K562 (cell line): ENCODE measurements at regions not wholly inside any gene's neighbourhood (a gene's known extent, or its start where the extent isn't known, plus 50 kb on each side); places are given as distances from the start of the nearest gene placed in this dataset.

Experiments
- ATAC-seq: fragments of 200-7000 bp; cut with Tn5 transposase; 3 replicates; pipeline ENCODE4 v1.9.1; 2020; ENCODE audit warnings: moderate library complexity
- BruUV-seq: library from RNA; stranded (reverse); fragments of 400-500 nt; replicated peaks from 2 replicates; lab custom pipeline; 2021; lab: Mats Ljungman, UMichigan
- CTCF ChIA-PET: fragments of 300-600 bp; formaldehyde crosslinking; extraction: SDS; loops from one replicate; lab custom pipeline; 2021; ENCODE audit warnings: low intra/inter-chr PET ratio; lab: Yijun Ruan, JAX
- POLR2A ChIA-PET: fragments of 300-600, 350-650 bp; sonication (Branson Sonifier 250); formaldehyde crosslinking; extraction: SDS; loops from one replicate; lab custom pipeline; 2021; ENCODE audit warnings: antibody characterized with exemption, inconsistent platforms; lab: Yijun Ruan, JAX
- DNase-seq, 4 experiments: peaks; one replicate each; pipeline versions ENCODE4 v3.0.0 to v3.0.0-alpha.2; 2011 to 2018; ENCODE audit warnings: low spot score in 3 of 4, mixed read lengths in 3 of 4; ENCODE audit errors: extremely low read depth in 1 of 4
- FAIRE-seq: peaks from 2 replicates; lab custom pipeline; 2011; peaks lifted over from hg19 to GRCh38; lab: Jason Lieb, UNC
- H2AFZ ChIP-seq: 2 replicates; pipeline ENCODE4 v1.6.0; 2011; ENCODE audit warnings: low read depth, low read length, control low read depth, inconsistent platforms
- H3K27ac ChIP-seq: fragments of 200-600 bp; 3 replicates; pipeline ENCODE4 v1.8.0; 2011; ENCODE audit warnings: low read depth, mild to moderate bottlenecking, control low read depth, inconsistent platforms, low read length, moderate library complexity, mixed read lengths; ENCODE audit errors: extremely low read depth
- H3K27me3 ChIP-seq, 2 experiments: fragments of 300-600 bp in 1 of 2; 2 replicates in 1 of 2; 3 replicates in 1 of 2; pipeline versions ENCODE4 v1.6.0 to v1.8.0; 2011; ENCODE audit warnings: inconsistent platforms in 2 of 2, low read length in 2 of 2, mild to moderate bottlenecking in 1 of 2, mixed read lengths in 1 of 2, moderate library complexity in 1 of 2; ENCODE audit not compliant: control insufficient read depth in 2 of 2, insufficient read depth in 2 of 2
- H3K36me3 ChIP-seq: fragments of 300-600 bp; 3 replicates; pipeline ENCODE4 v1.8.0; 2011; ENCODE audit warnings: mild to moderate bottlenecking, low read length, inconsistent platforms; ENCODE audit not compliant: control insufficient read depth, insufficient read depth
- H3K4me1 ChIP-seq, 2 experiments: fragments of 200-600 bp in 1 of 2; replicated peaks in 1 of 2; 2 replicates in 1 of 2; 3 replicates in 1 of 2; pipeline versions ENCODE4 v1.5.1 to v1.8.0; 2011; ENCODE audit warnings: inconsistent platforms in 2 of 2, low read length in 2 of 2, mild to moderate bottlenecking in 1 of 2, mixed read lengths in 1 of 2, moderate library complexity in 1 of 2; ENCODE audit not compliant: control insufficient read depth in 2 of 2, insufficient read depth in 2 of 2
- H3K4me2 ChIP-seq: 2 replicates; pipeline ENCODE4 v1.6.1; 2011; ENCODE audit warnings: low read length, control low read depth, inconsistent platforms, mixed read lengths; ENCODE audit not compliant: insufficient read depth
- H3K4me3 ChIP-seq: fragments of 200-600 bp; sonication (generic), shearing (Covaris generic); 2 replicates; pipeline ENCODE4 v1.5.1; 2016; ENCODE audit warnings: control low read depth, inconsistent platforms
- H3K79me2 ChIP-seq: fragments of 200-600 bp; 3 replicates; pipeline ENCODE4 v1.8.0; 2011; ENCODE audit warnings: low read length, inconsistent platforms; ENCODE audit not compliant: control insufficient read depth, insufficient read depth
- H3K9ac ChIP-seq, 2 experiments: 2 replicates each; pipeline versions ENCODE4 v1.6.0 to v1.6.1; 2011; ENCODE audit warnings: low read depth in 2 of 2, low read length in 2 of 2, control low read depth in 1 of 2, inconsistent platforms in 1 of 2, mild to moderate bottlenecking in 1 of 2, mixed read lengths in 1 of 2; ENCODE audit not compliant: insufficient read depth in 1 of 2
- H3K9me1 ChIP-seq: one replicate; pipeline ENCODE4 v1.6.0; 2011; ENCODE audit warnings: inconsistent platforms, mild to moderate bottlenecking, low read length, moderate library complexity; ENCODE audit not compliant: control insufficient read depth, insufficient read depth
- H3K9me3 ChIP-seq: replicated peaks from 2 replicates; pipeline ENCODE4 v1.5.1; 2011; ENCODE audit warnings: low read depth, low read length, inconsistent platforms; ENCODE audit not compliant: control insufficient read depth, insufficient read depth
- H4K20me1 ChIP-seq: replicated peaks from 2 replicates; pipeline ENCODE4 v1.6.1; 2011; ENCODE audit warnings: low read length, inconsistent platforms, mixed read lengths; ENCODE audit not compliant: control insufficient read depth, insufficient read depth
- DLX4 ChIP-seq: fragments of 250-450 bp; sonication (Bioruptor Pico); IDR thresholded peaks from 2 replicates; pipeline ENCODE4 v1.6.1; 2021; ENCODE audit warnings: mild to moderate bottlenecking
- KHSRP ChIP-seq: fragments of 450-650 bp; IDR thresholded peaks from 2 replicates; pipeline ENCODE4 v1.6.1; 2017
- TCF7L2 ChIP-seq: fragments of 150-350 bp; IDR thresholded peaks from 2 replicates; pipeline ENCODE4 v1.6.1; 2016; ENCODE audit warnings: low read depth, mild to moderate bottlenecking, low read length, moderate library complexity
- WGBS: fragments of 100-300 bp; shearing (Covaris generic); methylation state at CpG from one replicate; pipeline ENCODE4 v1.1.6; 2016; ENCODE audit warnings: low coverage, mixed read lengths; ENCODE audit not compliant: insufficient coverage; ENCODE audit errors: missing lambda C conversion rate; 5-methylcytosine and 5-hydroxymethylcytosine counted together
- in situ Hi-C: fragments of 300-500 bp; cut with MboI; formaldehyde crosslinking; loops from 4 replicates; pipeline ENCODE4 v1.15.0; 2018; ENCODE audit warnings: inconsistent platforms, mixed read lengths
- intact Hi-C: fragments of 100-400 bp; cut with micrococcal nuclease; formaldehyde crosslinking; loops from 2 replicates; pipeline ENCODE4 v1.14.2; 2022
- TF ChIP-seq, protein P1 (sequence below), 2 experiments: fragments of 450-650 bp; IDR thresholded peaks; 2 replicates each; pipeline ENCODE4 v1.6.1; 2016; ENCODE audit warnings: mild to moderate bottlenecking in 2 of 2, borderline replicate concordance in 1 of 2, low read depth in 1 of 2, moderate library complexity in 1 of 2

DNA sequence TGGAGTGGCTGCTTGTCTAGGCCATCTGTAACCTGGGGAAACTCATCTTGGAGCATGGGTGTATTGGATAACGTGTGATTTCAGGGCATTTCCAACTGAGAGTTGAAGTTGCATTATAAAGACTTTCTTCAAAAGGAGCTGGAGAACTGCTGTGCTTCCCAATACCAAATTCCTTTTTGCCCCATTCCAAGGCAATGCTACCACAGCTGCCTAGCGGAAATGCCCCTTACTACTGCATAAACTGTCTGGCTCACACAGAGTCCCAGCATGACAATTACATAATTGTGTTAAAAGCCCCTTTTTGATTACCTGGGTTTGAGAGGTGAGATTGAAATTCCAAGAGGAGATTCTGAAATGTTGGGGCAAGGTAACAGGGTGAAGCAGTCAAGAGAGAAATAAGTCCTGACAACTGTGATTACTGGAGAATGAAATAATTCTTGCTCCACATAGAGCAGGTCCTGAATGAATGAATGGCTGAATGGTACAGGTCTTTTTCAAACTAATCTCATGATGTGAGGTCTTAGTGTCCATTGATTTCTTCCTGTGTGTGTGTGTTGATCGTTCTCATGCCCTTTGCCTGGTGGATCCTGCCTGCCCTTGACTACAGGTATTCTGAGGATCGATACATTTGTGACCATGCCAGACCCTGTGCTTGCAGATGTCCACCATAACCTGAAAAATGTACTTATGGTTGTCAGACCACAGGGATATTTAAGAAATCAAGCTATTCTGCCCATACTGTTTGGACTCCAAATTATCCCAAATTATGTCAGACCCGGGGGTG, 386.5 kb downstream of the GRIN2B start:
- no peak for TF ChIP-seq KHSRP
- TF ChIP-seq, all 486 proteins: peak for 0
- intact Hi-C loops (no loop called here), in situ Hi-C loops (no loop called here)
- no peaks in the 10 kb centered on the region for H3K27me3 ChIP-seq
- ChIA-PET POLR2A (no interaction called here), CTCF (no interaction called here)
- no peak for FAIRE-seq
- no peaks in the 10 kb centered on the region for H3K9me1 ChIP-seq
- H3K9ac ChIP-seq = no peak overlapping the region
- 0% methylated on average over 5 of the region's 5 CpGs for WGBS
- no peaks in the 10 kb centered on the region for H3K79me2 ChIP-seq
- no TSS peak for BruUV-seq
- no peak overlapping the region for H2AFZ ChIP-seq
- no peak overlapping the region for H3K27ac ChIP-seq
- no peaks in the 10 kb centered on the region for H4K20me1 ChIP-seq
- H3K36me3 ChIP-seq = no peaks in the 10 kb centered on the region
- ATAC-seq = no peak
- H3K4me2 ChIP-seq = no peak overlapping the region
- no peak for DNase-seq
- H3K4me3 ChIP-seq = no peak overlapping the region
- no peaks in the 10 kb centered on the region for H3K9me3 ChIP-seq
- H3K4me1 ChIP-seq = no peaks in the 10 kb centered on the region

- no TSS peak for BruUV-seq
- TF ChIP-seq DLX4 (CRISPR knock-in tag) (no peak), TCF7L2 (no peak)
- TF ChIP-seq, protein P1, sequence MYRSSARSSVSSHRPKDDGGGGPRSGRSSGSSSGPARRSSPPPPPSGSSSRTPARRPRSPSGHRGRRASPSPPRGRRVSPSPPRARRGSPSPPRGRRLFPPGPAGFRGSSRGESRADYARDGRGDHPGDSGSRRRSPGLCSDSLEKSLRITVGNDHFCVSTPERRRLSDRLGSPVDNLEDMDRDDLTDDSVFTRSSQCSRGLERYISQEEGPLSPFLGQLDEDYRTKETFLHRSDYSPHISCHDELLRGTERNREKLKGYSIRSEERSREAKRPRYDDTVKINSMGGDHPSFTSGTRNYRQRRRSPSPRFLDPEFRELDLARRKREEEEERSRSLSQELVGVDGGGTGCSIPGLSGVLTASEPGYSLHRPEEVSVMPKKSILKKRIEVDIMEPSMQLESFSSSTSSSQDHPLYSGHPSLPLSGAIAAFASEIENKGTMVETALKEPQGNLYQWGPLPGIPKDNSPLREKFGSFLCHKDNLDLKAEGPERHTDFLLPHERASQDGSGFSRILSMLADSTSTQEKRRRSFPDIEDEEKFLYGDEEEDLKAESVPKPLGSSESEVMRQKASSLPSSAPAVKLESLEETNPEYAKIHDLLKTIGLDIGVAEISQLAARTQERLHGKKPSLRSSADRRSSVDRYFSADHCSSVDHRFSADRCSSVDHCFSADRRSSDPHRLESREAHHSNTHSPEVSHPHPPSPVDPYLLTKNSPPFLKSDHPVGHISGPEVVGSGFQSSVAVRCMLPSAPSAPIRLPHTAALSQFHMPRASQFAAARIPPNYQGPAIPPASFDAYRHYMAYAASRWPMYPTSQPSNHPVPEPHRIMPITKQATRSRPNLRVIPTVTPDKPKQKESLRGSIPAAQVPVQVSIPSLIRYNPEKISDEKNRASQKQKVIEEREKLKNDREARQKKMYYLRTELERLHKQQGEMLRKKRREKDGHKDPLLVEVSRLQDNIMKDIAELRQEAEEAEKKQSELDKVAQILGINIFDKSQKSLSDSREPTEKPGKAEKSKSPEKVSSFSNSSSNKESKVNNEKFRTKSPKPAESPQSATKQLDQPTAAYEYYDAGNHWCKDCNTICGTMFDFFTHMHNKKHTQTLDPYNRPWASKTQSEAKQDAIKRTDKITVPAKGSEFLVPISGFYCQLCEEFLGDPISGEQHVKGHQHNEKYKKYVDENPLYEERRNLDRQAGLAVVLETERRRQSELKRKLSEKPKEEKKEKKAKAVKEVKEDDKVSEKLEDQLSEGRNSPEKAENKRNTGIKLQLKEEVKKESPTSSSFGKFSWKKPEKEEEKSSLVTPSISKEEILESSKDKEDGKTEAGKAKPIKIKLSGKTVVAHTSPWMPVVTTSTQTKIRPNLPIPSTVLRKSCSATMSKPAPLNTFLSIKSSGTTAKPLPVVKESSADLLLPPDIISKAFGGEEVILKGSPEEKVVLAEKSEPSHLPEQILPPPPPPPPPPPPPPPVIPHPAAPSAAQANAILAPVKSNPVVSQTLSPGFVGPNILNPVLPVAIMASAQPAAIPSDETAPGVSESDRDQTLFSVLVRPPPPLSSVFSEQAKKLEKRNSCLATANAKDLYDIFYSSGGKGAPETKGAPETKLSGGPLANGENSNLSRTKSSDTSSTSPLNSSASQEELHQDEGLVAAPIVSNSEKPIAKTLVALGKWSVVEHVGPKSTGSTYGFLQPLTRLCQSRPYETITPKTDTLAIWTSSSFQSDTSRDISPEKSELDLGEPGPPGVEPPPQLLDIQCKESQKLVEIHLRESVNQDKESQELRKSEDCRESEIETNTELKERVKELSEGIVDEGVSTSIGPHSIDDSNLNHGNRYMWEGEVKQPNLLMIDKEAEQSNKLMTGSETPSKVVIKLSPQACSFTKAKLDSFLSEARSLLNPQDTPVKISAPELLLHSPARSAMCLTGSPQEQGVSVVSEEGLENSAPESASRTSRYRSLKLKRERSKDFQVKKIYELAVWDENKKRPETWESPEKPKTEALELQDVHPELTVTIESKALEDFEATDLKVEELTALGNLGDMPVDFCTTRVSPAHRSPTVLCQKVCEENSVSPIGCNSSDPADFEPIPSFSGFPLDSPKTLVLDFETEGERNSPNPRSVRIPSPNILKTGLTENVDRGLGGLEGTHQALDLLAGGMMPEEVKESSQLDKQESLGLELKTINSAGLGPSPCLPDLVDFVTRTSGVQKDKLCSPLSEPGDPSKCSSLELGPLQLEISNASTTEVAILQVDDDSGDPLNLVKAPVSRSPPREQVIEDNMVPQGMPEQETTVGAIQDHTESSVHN (IDR thresholded peaks at IDR 0.05; ENCODE audit: borderline replicate concordance in 1 of 2, low read depth in 1 of 2) = no peak
Measured at GRCh38 chr12:13592063-13592942, 389.1 kb downstream of the GRIN2B start.

More at GRCh38 chr12:13592063-13592942, 389.1 kb downstream of the GRIN2B start:
- in situ Hi-C loops = no loop called here
- Histone ChIP-seq H3K27me3 (no peaks in the 10 kb centered on the region), H3K36me3 (no peaks in the 10 kb centered on the region), H3K4me3 (no peak overlapping the region), H3K9ac (no peak overlapping the region), H3K9me3 (no peaks in the 10 kb centered on the region), H2AFZ (no peak overlapping the region), H3K27ac (no peak overlapping the region), H3K4me2 (no peak overlapping the region), H3K4me1 (no peaks in the 10 kb centered on the region), H4K20me1 (no peaks in the 10 kb centered on the region), H3K79me2 (no peaks in the 10 kb centered on the region), H3K9me1 (no peaks in the 10 kb centered on the region)
- FAIRE-seq = no peak
- ChIA-PET POLR2A (no interaction called here), CTCF (no interaction called here)
- 0% methylated on average over 3 of the region's 3 CpGs for WGBS
- no peak for DNase-seq
- no peak for ATAC-seq
- intact Hi-C loops = no loop called here
